GM23338 (cell line): ENCODE measurements at regions not wholly inside any gene's neighbourhood (a gene's known extent, or its start where the extent isn't known, plus 50 kb on each side); places are given as distances from the start of the nearest gene placed in this dataset.

Experiments used
- ATAC-seq: fragments of 200-7000 bp; cut with Tn5 transposase; 3 replicates; pipeline ENCODE4 v1.9.1; 2020
- DNase-seq: peaks from one replicate; pipeline ENCODE4 v3.0.0-alpha.2; 2015; ENCODE audit warnings: low spot score
- H2AFZ ChIP-seq: fragments of 200-600 bp; sonication (generic); 2 replicates; pipeline ENCODE4 v1.8.0; 2016; ENCODE audit warnings: antibody characterized with exemption, mild to moderate bottlenecking, moderate library complexity
- H3F3A ChIP-seq: fragments of 200-600 bp; sonication (generic); replicated peaks from 2 replicates; pipeline ENCODE4 v1.8.0; 2017; ENCODE audit warnings: antibody characterized with exemption, mixed run types, low read depth
- H3K27ac ChIP-seq: fragments of 200-600 bp; sonication (generic); 2 replicates; pipeline ENCODE4 v1.6.1; 2016; ENCODE audit warnings: low read depth
- H3K27me3 ChIP-seq: fragments of 200-600 bp; sonication (generic); 2 replicates; pipeline ENCODE4 v1.8.0; 2016; ENCODE audit warnings: mild to moderate bottlenecking, mixed run types, moderate library complexity; ENCODE audit not compliant: insufficient read depth
- H3K36me3 ChIP-seq: fragments of 200-600 bp; sonication (generic); 2 replicates; pipeline ENCODE4 v1.8.0; 2016; ENCODE audit warnings: mild to moderate bottlenecking; ENCODE audit not compliant: insufficient read depth
- H3K4me1 ChIP-seq: fragments of 200-600 bp; sonication (generic); 2 replicates; pipeline ENCODE4 v1.8.0; 2016; ENCODE audit warnings: mild to moderate bottlenecking, moderate library complexity; ENCODE audit not compliant: insufficient read depth
- H3K4me2 ChIP-seq: fragments of 200-600 bp; sonication (generic); 2 replicates; pipeline ENCODE4 v1.7.1; 2017; ENCODE audit warnings: mixed run types
- H3K4me3 ChIP-seq: fragments of 200-600 bp; sonication (generic); 2 replicates; pipeline ENCODE4 v1.6.1; 2016; ENCODE audit warnings: mixed run types
- H3K79me2 ChIP-seq: fragments of 200-600 bp; sonication (generic); replicated peaks from 2 replicates; pipeline ENCODE4 v1.8.0; 2017; ENCODE audit warnings: mild to moderate bottlenecking; ENCODE audit not compliant: insufficient read depth
- H3K9me2 ChIP-seq: fragments of 200-600 bp; sonication (generic); 2 replicates; pipeline ENCODE4 v1.8.0; 2017; ENCODE audit not compliant: insufficient read depth
- H4K20me1 ChIP-seq: fragments of 200-600 bp; sonication (generic); replicated peaks from 2 replicates; pipeline ENCODE4 v1.8.0; 2017; ENCODE audit warnings: mild to moderate bottlenecking; ENCODE audit not compliant: insufficient read depth
- H3K27ac Mint-ChIP-seq: 2 replicates; pipeline ENCODE4 v1.8.0; 2020; ENCODE audit warnings: inconsistent platforms, mild to moderate bottlenecking, moderate library complexity, mixed read lengths
- H3K27me3 Mint-ChIP-seq: 3 replicates; pipeline ENCODE4 v1.8.0; 2022; ENCODE audit warnings: low read depth, mild to moderate bottlenecking, moderate library complexity, mixed read lengths, inconsistent platforms; ENCODE audit not compliant: insufficient read depth, poor library complexity
- H3K36me3 Mint-ChIP-seq: 3 replicates; pipeline ENCODE4 v1.8.0; 2021; ENCODE audit warnings: low read depth, mild to moderate bottlenecking, inconsistent platforms, moderate library complexity, mixed read lengths
- H3K4me1 Mint-ChIP-seq: 3 replicates; pipeline ENCODE4 v1.8.0; 2020; ENCODE audit warnings: mild to moderate bottlenecking, inconsistent platforms, mixed read lengths
- H3K4me3 Mint-ChIP-seq: 3 replicates; pipeline ENCODE4 v1.8.0; 2021; ENCODE audit warnings: moderate library complexity, mild to moderate bottlenecking, inconsistent platforms, mixed read lengths
- H3K9me3 Mint-ChIP-seq: 3 replicates; pipeline ENCODE4 v1.8.0; 2020; ENCODE audit warnings: moderate library complexity, mild to moderate bottlenecking, inconsistent platforms, mixed read lengths
- CREB1 ChIP-seq: fragments of 250-450 bp; sonication (Bioruptor Pico); IDR thresholded peaks from 2 replicates; pipeline ENCODE4 v1.5.0; 2020; ENCODE audit warnings: low read depth, mild to moderate bottlenecking, moderate library complexity
- CTCF ChIP-seq, 2 experiments: fragments of 200-600 bp in 1 of 2; sonication (generic) in 1 of 2; conservative IDR thresholded peaks; 2 replicates each; pipeline versions ENCODE4 v1.5.1 to v1.6.1; 2016 to 2017; ENCODE audit warnings: antibody characterized with exemption in 2 of 2, low read depth in 2 of 2, mild to moderate bottlenecking in 2 of 2, moderate library complexity in 1 of 2
- ETS1 ChIP-seq: IDR thresholded peaks from 2 replicates; pipeline ENCODE4 v1.6.1; 2016; ENCODE audit warnings: antibody characterized with exemption
- EZH2phosphoT487 ChIP-seq: fragments of 200-600 bp; sonication (generic); IDR thresholded peaks from one replicate; pipeline ENCODE4 v1.8.1; 2018; ENCODE audit warnings: antibody characterized with exemption; ENCODE audit not compliant: unreplicated experiment
- JUNB ChIP-seq: IDR thresholded peaks from one replicate; pipeline ENCODE4 v1.6.1; 2016; ENCODE audit warnings: antibody characterized with exemption; ENCODE audit not compliant: unreplicated experiment
- NANOG ChIP-seq: IDR thresholded peaks from 2 replicates; pipeline ENCODE4 v1.6.1; 2016; ENCODE audit warnings: antibody characterized with exemption, borderline replicate concordance
- REST ChIP-seq: IDR thresholded peaks from one replicate; pipeline ENCODE4 v1.6.1; 2018; ENCODE audit warnings: antibody characterized with exemption; ENCODE audit not compliant: unreplicated experiment
- STAT1 ChIP-seq: IDR thresholded peaks from one replicate; pipeline ENCODE4 v1.6.1; 2016; ENCODE audit warnings: antibody characterized with exemption; ENCODE audit not compliant: unreplicated experiment
- ZNF331 ChIP-seq: fragments of 250-450 bp; sonication (Bioruptor Pico); IDR thresholded peaks from 2 replicates; pipeline ENCODE4 v1.5.0; 2020; ENCODE audit warnings: low read depth, mild to moderate bottlenecking, moderate library complexity
- ZNF462 ChIP-seq: fragments of 250-450 bp; sonication (Bioruptor Pico); IDR thresholded peaks from 2 replicates; pipeline ENCODE4 v1.5.0; 2020; ENCODE audit warnings: mild to moderate bottlenecking, moderate library complexity

- H3K27me3 Mint-ChIP-seq = peaks cover 6% of the 10 kb centered on the region
- H3K36me3 Mint-ChIP-seq = peaks cover 98% of the 10 kb centered on the region
- Histone ChIP-seq H3K79me2 (no peaks in the 10 kb centered on the region), H3K27ac (no peak overlapping the region), H3K9me2 (no peaks in the 10 kb centered on the region), H2AFZ (no peak overlapping the region), H3K4me3 (no peak overlapping the region), H3K27me3 (no peaks in the 10 kb centered on the region), H3F3A (no peaks in the 10 kb centered on the region), H3K4me1 (no peaks in the 10 kb centered on the region), H3K36me3 (no peaks in the 10 kb centered on the region; the same call in 1 of the 2 replicates), H3K4me2 (no peak overlapping the region), H4K20me1 (no peaks in the 10 kb centered on the region)
- H3K4me3 Mint-ChIP-seq = no peak overlapping the region
- DNase-seq = no peak
- ATAC-seq = no peak
- peaks cover 53% of the 10 kb centered on the region for H3K9me3 Mint-ChIP-seq
- TF ChIP-seq ZNF331 (CRISPR knock-in tag) (no peak), REST (no peak), NANOG (no peak), EZH2phosphoT487 (no peak), STAT1 (no peak), CREB1 (CRISPR knock-in tag) (no peak), CTCF (conservative IDR thresholded peaks at IDR 0.05; ENCODE audit: low read depth in 2 of 2) (no peak), JUNB (no peak), ETS1 (no peak), ZNF462 (CRISPR knock-in tag) (no peak)
- H3K27ac Mint-ChIP-seq = no peak overlapping the region
- no peaks in the 10 kb centered on the region for H3K4me1 Mint-ChIP-seq
These were observed 165.7 kb downstream of the OR13H1 start for GRCh38 chrX:131709553-131709952.
